ENCODE measurements at regions not wholly inside any gene's neighbourhood (a gene's known extent, or its start where the extent isn't known, plus 50 kb on each side); places are given as distances from the start of the nearest gene placed in this dataset.
A peak's percentile ranks its signal among the peaks of the same experiment; 100 is the strongest.

- TF ChIP-seq CTCF (conservative IDR thresholded peaks at IDR 0.05) = no peak
- no peak overlapping the region for H3K27ac ChIP-seq (ENCODE audit: insufficient read length, low read depth, low read length)
- no peak overlapping the region for H2BK12ac ChIP-seq (ENCODE audit: insufficient read length, low read depth, low read length)
- H3K27me3 ChIP-seq (ENCODE audit: insufficient read depth, low read length) = no peaks in the 10 kb centered on the region
- no peak overlapping the region for H4K91ac ChIP-seq (ENCODE audit: insufficient read length, low read depth, low read length)
- H3K9me3 ChIP-seq (ENCODE audit: control insufficient read depth, low read depth, low read length) = no peaks in the 10 kb centered on the region
- Mint-ChIP-seq H3K4me1 (no peaks in the 10 kb centered on the region), H3K27ac (peak overlapping the region in 1 of 3 experiments; percentile 6; a peak in 1 of 7 replicates), H3K36me3 (ENCODE audit: insufficient read depth in 1 of 3, low read depth in 3 of 3) (peaks cover 0 to 2% (median 0%) of the 10 kb centered on the region in 3 experiments; a peak in 1 of 7 replicates), H3K4me3 (no peak overlapping the region), H3K27me3 (ENCODE audit: low read depth) (peaks cover 9% of the 10 kb centered on the region), H3K9me3 (no peaks in the 10 kb centered on the region)
- no peak overlapping the region for H3K14ac ChIP-seq (ENCODE audit: insufficient read depth, low read length)
- H2BK20ac ChIP-seq (ENCODE audit: low read depth, low read length, poor library complexity, severe bottlenecking) = no peak overlapping the region
- no peaks in the 10 kb centered on the region for H3K79me1 ChIP-seq (ENCODE audit: insufficient read depth, low read depth, low read length, poor library complexity, severe bottlenecking)
- no peak overlapping the region for H2BK5ac ChIP-seq (ENCODE audit: insufficient read length, low read length)
- no peaks in the 10 kb centered on the region for H3K79me2 ChIP-seq (ENCODE audit: insufficient read depth, low read length)
- no peaks in the 10 kb centered on the region for H4K20me1 ChIP-seq (ENCODE audit: control insufficient read depth, insufficient read depth, insufficient read length)
- H3K4me2 ChIP-seq (ENCODE audit: insufficient read depth, insufficient read length, low read length) = no peak overlapping the region
- no peak overlapping the region for H4K5ac ChIP-seq (ENCODE audit: insufficient read length, low read depth, low read length)
- H3K23ac ChIP-seq (ENCODE audit: insufficient read length, low read depth, low read length) = no peak overlapping the region
- H4K8ac ChIP-seq (replicated peaks; ENCODE audit: insufficient read length, low read depth, low read length) = no peak overlapping the region
- H2BK120ac ChIP-seq (ENCODE audit: low read depth, low read length, poor library complexity, severe bottlenecking) = no peak overlapping the region
- DNase-seq = no peak
- no peak overlapping the region for H2BK15ac ChIP-seq (ENCODE audit: low read depth, low read length)
- no peak overlapping the region for H3K4ac ChIP-seq (ENCODE audit: low read depth, low read length)
- no peak overlapping the region for H3K18ac ChIP-seq (ENCODE audit: insufficient read length, low read depth, low read length)
- H3K56ac ChIP-seq (ENCODE audit: insufficient read length, low read depth, low read length) = no peak overlapping the region
- H3K9ac ChIP-seq (ENCODE audit: extremely low read depth, insufficient read length, low read length) = no peak overlapping the region
- no peak overlapping the region for H2AK5ac ChIP-seq (ENCODE audit: insufficient read length, low read length)
- whole genome bisulfite sequencing (ENCODE audit: extremely low coverage, insufficient read length, low lambda C conversion rate) = no CpG with 5 or more reads among the region's 7 CpGs
- no peak overlapping the region for H3T11ph ChIP-seq (ENCODE audit: low read length)
- H2AFZ ChIP-seq (ENCODE audit: low read length) = no peak overlapping the region
- no peaks in the 10 kb centered on the region for H3K4me1 ChIP-seq (ENCODE audit: insufficient read depth, low read length)
- peaks cover 4% of the 10 kb centered on the region for H3K23me2 ChIP-seq (ENCODE audit: insufficient read length, low read depth, low read length, poor library complexity, severe bottlenecking)
Observed at GRCh38 chr6:150312844-150313584, 55.8 kb upstream of the IYD start.
